ENCODE measurements at regions not wholly inside any gene's neighbourhood (a gene's known extent, or its start where the extent isn't known, plus 50 kb on each side); places are given as distances from the start of the nearest gene placed in this dataset.
"Not testable (repeated sequence)": the region's sequence is repeated elsewhere in the genome, so short reads cannot be mapped to it uniquely, and the experiment has no call there.

DNA sequence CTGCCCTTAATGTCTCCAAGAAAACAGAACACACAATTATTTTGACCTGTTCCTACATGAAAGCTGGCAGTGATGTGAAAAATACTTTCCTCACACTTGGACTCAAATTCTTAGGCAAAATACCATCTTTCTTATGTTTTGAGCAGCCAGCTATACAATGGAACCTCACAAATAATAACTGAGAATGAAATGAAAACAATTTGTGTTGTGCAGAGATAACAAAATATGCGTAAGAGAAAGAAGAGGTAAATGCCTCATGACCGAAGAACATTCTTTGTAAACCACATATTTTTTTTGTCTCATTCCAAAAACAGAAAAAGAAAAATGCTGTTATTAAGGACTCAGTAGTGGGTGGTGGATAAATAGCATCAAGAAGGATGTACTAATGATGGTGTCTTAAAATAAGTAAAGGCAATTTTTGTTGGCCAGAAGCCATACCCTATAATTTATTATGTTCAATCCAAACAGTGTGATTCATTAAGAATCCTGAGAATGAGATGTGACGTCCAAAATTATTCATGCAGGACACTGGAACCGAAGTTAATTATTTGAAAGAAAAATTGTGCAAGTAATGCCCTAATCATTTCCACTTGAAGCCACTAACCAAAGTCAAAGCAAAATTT lies 193.0 kb upstream of the NETO1 start:
- DNase-seq (ENCODE audit: low read depth in 4 of 4, low spot score in 3 of 4): no peak

DNA sequence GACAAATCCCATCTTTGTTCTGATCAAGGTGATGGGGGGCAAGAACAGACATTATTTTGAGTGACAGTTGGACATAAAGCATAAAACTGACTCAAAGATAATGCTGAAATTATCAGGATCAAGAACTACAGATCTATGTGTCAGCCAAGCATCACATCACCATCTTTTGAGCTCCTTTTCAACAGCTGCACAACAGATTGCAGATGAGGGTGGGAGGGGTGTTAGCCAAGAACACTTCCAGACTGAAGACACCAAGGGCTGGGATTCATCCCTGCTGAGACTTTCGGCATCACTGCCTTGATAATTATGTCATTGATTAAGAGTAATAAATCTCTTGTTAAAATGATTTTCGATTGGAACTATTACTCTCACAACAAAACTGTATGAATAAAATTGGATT lies 191.5 kb upstream of the NETO1 start:
- no peak for DNase-seq (ENCODE audit: low read depth in 4 of 4, low spot score in 3 of 4)

DNA sequence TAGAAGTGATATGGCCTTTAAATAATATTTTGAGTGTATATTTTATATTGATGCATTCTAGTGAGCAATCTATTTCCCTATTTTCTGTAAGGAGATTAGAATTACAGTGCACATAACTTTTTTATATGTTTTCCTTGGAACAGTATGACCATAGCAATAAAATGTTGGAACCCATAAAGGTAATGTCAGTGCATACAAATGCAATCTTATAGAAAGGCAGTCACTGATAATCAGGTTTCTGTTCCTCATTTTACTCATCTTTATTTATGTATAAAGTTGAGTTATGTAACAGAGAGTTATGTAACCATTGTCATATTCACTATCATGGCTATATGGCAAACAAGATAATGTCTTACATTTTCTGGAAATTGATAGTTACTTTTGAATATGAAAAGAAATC lies 179.9 kb upstream of the NETO1 start:
- DNase-seq (ENCODE audit: low read depth in 4 of 4, low spot score in 3 of 4): no peak

DNA sequence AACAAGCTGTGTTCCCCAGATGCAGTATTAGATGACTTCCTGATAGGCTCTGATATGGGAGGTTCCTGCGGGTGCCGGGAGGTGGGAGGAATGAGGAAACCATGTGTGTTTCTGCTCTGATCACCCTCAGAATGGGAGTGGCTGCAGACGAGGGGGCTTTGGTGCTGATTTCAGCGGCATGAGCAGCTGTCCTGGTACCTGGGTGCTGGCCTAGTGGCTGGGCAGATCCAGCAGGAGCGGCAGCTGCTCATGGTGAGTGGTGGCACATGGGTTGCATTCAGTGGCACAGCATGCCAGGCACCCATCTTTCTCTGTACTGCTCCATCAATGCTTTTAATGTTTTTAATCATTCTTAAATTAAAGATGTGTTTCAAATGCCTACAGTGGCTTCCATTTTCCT lies 177.2 kb upstream of the NETO1 start:
- DNase-seq (ENCODE audit: low read depth in 4 of 4, low spot score in 3 of 4): no peak

DNA sequence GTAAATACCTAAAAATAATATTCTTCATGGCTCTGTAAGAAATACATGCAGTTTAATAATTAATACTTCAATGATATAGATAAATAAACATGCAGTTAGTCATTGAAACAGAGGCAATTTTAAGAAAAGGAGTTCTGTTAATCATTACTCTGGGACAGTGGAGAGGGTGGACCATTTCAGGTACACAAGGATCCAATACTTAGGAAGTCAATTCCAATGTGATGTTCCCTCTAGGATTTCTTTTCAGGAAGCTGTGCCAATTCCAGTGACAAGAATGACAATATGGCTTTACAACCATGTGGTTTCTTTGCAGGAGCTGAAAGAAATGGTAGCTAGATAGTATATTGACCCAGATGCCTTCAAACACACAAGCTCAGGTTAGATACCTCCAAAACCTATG lies 175.8 kb upstream of the NETO1 start:
- no peak for DNase-seq (ENCODE audit: low read depth in 4 of 4, low spot score in 3 of 4)

GRCh38 chr18:73043211-73043610 lies 175.4 kb upstream of the NETO1 start:
- no peak for DNase-seq (ENCODE audit: low read depth in 4 of 4, low spot score in 3 of 4)

- DNase-seq (ENCODE audit: low read depth in 4 of 4, low spot score in 3 of 4): no peak
Measured at GRCh38 chr18:73040247-73040646, 172.5 kb upstream of the NETO1 start.

GRCh38 chr18:73038336-73038735 lies 170.5 kb upstream of the NETO1 start:
- DNase-seq (ENCODE audit: low read depth in 4 of 4, low spot score in 3 of 4): no peak

GRCh38 chr18:73023975-73024374 lies 156.2 kb upstream of the NETO1 start:
- no peak for DNase-seq (ENCODE audit: low read depth in 4 of 4, low spot score in 3 of 4)

DNA sequence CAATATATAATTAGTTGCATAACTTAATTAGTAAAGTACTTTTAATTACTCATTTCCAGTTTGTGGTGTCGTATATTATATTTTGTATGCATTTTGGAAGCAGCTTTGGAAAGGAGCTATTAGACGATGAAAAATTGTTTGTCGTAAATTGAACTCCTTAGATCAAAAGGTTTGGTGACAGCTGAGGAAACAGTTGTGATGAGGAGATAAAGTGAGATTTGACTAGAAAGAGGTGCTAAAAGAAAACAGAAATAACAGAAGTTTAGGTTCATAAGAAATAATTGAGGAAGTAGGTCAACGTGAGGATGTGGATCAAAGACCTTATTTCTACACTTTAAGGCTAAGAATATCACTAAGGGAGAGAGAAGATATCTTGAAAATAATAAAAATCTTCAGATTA lies 141.9 kb upstream of the NETO1 start:
- no peak for DNase-seq (ENCODE audit: low read depth in 4 of 4, low spot score in 3 of 4)

DNA sequence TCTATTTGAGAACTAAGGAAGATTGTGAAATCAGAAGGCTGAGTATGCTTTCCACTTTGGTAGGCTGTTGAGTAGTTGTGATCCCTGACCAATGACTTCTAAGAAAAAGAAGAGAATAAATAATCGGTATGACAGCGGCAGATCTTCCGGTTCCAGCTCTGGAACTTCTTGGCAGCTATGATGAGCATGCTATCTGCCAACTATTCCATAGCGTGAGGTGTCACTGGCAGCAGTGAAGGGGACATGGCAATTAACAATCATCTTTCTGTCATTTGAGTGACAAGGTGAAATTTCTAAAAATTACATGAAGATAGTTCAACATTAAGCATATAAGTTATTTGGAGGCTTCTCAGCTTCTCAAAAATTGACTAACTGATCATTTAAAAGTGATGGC lies 140.1 kb upstream of the NETO1 start:
- DNase-seq (ENCODE audit: low read depth in 4 of 4, low spot score in 3 of 4): no peak

- DNase-seq (ENCODE audit: low read depth in 4 of 4, low spot score in 3 of 4): peak in 2 of 4 donors; percentile 2 to 29
Measured at GRCh38 chr18:73007195-73007914, 139.6 kb upstream of the NETO1 start.

DNA sequence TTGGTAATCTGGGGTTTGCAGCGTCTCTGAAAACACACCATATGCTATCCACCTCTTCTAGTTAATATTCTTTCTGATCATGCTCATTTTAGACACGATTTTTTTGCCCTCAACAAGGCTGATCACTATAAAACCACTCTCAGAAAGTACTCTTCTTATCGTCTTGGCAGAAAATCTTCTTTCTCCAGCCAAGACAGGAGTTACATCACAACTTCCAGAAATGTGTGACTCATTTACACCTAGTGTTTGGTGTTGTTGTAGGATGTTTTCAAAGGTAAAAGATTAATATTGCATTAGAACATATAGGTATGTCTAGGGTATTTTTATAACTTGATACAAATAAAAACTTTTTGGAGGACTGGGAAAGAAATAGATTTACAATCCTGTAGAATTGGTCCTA lies 138.5 kb upstream of the NETO1 start:
- no peak for DNase-seq (ENCODE audit: low read depth in 4 of 4, low spot score in 3 of 4)

- no peak for DNase-seq (ENCODE audit: low read depth in 4 of 4, low spot score in 3 of 4)
Measured at GRCh38 chr18:73004260-73004659, 136.5 kb upstream of the NETO1 start.

- no peak for DNase-seq (ENCODE audit: low read depth in 4 of 4, low spot score in 3 of 4)
Measured at GRCh38 chr18:72999971-73000607, 132.3 kb upstream of the NETO1 start.

DNA sequence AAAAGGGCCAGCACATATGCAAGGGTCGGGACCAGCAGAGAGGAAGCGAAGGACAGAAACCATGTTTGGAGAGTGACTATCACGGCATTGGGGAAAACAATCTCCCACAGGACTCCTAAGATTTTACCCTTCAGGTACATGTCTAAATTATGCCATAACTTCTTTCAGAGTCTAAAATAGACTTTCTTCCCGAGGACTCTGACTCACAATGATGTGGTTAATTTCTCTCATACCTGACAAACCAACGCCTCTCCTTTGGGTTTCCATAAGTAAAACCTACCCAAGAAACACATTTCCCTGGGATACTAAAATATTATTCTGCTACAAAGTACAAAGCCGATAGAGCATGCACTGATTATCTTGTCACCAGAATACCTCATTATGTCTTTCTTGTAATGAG lies 127.8 kb upstream of the NETO1 start:
- no peak for DNase-seq (ENCODE audit: low read depth in 4 of 4, low spot score in 3 of 4)

GRCh38 chr18:72993250-72993649 lies 125.5 kb upstream of the NETO1 start:
- no peak for DNase-seq (ENCODE audit: low read depth in 4 of 4, low spot score in 3 of 4)

GRCh38 chr18:72991379-72991778 lies 123.6 kb upstream of the NETO1 start:
- no peak for DNase-seq (ENCODE audit: low read depth in 4 of 4, low spot score in 3 of 4)

DNA sequence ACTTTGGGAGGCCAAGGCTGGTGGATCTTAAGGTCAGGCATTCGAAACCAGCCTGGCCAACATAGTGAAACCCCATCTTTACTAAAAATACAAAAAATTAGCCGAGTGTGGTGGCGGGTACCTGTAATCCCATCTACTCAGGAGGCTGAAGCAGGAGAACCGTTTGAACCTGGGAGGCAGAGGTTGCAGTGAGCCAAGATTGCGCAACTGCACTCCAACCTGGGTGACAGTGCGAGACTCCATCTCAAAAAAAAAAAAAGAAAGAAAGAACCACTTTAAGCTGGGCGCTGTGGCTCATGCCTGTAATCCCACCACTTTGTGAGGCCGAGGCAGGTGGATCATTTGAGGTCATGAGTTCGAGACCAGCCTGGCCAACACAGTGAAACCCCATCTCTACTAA lies 119.8 kb upstream of the NETO1 start:
- not testable (repeated sequence) for DNase-seq (ENCODE audit: low read depth in 4 of 4, low spot score in 3 of 4)

- no peak for DNase-seq (ENCODE audit: low read depth in 4 of 4, low spot score in 3 of 4)
Measured at GRCh38 chr18:72986103-72986502, 118.3 kb upstream of the NETO1 start.

DNA sequence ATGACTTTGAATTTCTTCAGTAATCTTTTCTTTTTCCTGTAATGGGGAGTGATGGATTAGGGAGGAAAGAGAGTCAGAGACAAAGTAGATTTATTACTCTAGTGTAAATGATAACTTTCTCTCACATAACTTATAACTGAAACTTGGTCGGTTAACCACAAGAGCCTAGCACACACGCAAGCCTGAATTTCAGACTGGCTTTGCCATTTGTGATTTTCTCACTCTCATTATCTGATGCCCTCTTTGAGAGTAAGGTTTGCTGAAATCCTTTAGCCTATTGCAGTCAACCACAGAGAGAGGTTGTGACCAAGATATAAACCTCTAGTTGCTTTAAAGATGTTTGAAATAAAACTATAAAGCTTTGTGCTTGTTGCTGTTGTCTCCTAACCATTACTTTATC lies 117.9 kb upstream of the NETO1 start:
- no peak for DNase-seq (ENCODE audit: low read depth in 4 of 4, low spot score in 3 of 4)

DNA sequence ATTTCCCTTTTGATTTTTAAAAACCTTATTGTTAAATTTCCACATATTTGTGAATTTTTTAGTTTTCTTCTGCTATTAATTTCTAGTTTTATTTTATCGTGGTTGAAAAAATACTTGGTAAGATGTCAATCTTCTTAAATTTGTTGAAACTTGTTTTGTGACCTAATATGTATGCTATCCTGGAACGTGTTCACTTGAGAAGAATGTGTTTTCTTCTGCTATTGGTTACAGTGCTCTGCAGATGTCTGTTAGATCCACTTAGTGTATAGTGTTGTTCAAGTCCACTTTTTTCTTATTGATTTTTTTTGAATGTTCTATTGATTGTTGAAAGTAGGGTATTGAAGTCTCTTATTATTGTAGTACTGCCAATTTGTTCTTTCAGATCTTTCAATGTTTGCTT lies 116.5 kb upstream of the NETO1 start:
- no peak for DNase-seq (ENCODE audit: low read depth in 4 of 4, low spot score in 3 of 4)
